ENCODE measurements at regions not wholly inside any gene's neighbourhood (a gene's known extent, or its start where the extent isn't known, plus 50 kb on each side); places are given as distances from the start of the nearest gene placed in this dataset.
"Not testable (repeated sequence)": the region's sequence is repeated elsewhere in the genome, so short reads cannot be mapped to it uniquely, and the experiment has no call there.

- TF ChIP-seq CTCF (conservative IDR thresholded peaks at IDR 0.05; ENCODE audit: control insufficient read depth, insufficient read depth, low read depth, low read length) = no peak
- DNase-seq (ENCODE audit: low read depth) = no peak
- no peak overlapping the region for H3K4me3 ChIP-seq (ENCODE audit: control insufficient read depth, low read depth, low read length)
Measured at GRCh38 chr2:61726456-61727209, 127.2 kb downstream of the FAM161A start.

- H3K4me3 ChIP-seq (ENCODE audit: control insufficient read depth, low read depth, low read length); DNase-seq (ENCODE audit: low read depth): not testable (repeated sequence)
Measured at GRCh38 chr2:61723364-61723763, 130.5 kb downstream of the FAM161A start.

- H3K4me3 ChIP-seq (ENCODE audit: control insufficient read depth, low read depth, low read length) = no peak overlapping the region
- no peak for TF ChIP-seq CTCF (conservative IDR thresholded peaks at IDR 0.05; ENCODE audit: control insufficient read depth, insufficient read depth, low read depth, low read length)
- DNase-seq (ENCODE audit: low read depth) = no peak
Measured at GRCh38 chr2:61722800-61723199, 131.1 kb downstream of the FAM161A start.

- no peak for DNase-seq (ENCODE audit: low read depth)
- no peak overlapping the region for H3K4me3 ChIP-seq (ENCODE audit: control insufficient read depth, low read depth, low read length)
- no peak for TF ChIP-seq CTCF (conservative IDR thresholded peaks at IDR 0.05; ENCODE audit: control insufficient read depth, insufficient read depth, low read depth, low read length)
Measured at GRCh38 chr2:61722318-61722717, 131.5 kb downstream of the FAM161A start.

- no peak overlapping the region for H3K4me3 ChIP-seq (ENCODE audit: control insufficient read depth, low read depth, low read length)
- DNase-seq (ENCODE audit: low read depth) = no peak
- TF ChIP-seq CTCF (conservative IDR thresholded peaks at IDR 0.05; ENCODE audit: control insufficient read depth, insufficient read depth, low read depth, low read length) = no peak
Measured at GRCh38 chr2:61721382-61721781, 132.5 kb downstream of the FAM161A start.

GRCh38 chr2:61720911-61721310 is 132.9 kb downstream of the FAM161A start:
- DNase-seq (ENCODE audit: low read depth) = no peak
- TF ChIP-seq CTCF (conservative IDR thresholded peaks at IDR 0.05; ENCODE audit: control insufficient read depth, insufficient read depth, low read depth, low read length) = no peak
- H3K4me3 ChIP-seq (ENCODE audit: control insufficient read depth, low read depth, low read length) = no peak overlapping the region

GRCh38 chr2:61718965-61719364 is 134.9 kb downstream of the FAM161A start:
- H3K4me3 ChIP-seq (ENCODE audit: control insufficient read depth, low read depth, low read length) = no peak overlapping the region
- DNase-seq (ENCODE audit: low read depth) = no peak
- no peak for TF ChIP-seq CTCF (conservative IDR thresholded peaks at IDR 0.05; ENCODE audit: control insufficient read depth, insufficient read depth, low read depth, low read length)

Measured in fibroblast of mammary gland (primary cell).